DLD1 (cell line): ENCODE measurements at regions not wholly inside any gene's neighbourhood (a gene's known extent, or its start where the extent isn't known, plus 50 kb on each side); places are given as distances from the start of the nearest gene placed in this dataset.

Experiments used
- in situ Hi-C: cut with HindIII; loops from 2 replicates; pipeline ENCODE4 v1.10.0; 2017; ENCODE audit warnings: low sequenced_read_pairs

DNA sequence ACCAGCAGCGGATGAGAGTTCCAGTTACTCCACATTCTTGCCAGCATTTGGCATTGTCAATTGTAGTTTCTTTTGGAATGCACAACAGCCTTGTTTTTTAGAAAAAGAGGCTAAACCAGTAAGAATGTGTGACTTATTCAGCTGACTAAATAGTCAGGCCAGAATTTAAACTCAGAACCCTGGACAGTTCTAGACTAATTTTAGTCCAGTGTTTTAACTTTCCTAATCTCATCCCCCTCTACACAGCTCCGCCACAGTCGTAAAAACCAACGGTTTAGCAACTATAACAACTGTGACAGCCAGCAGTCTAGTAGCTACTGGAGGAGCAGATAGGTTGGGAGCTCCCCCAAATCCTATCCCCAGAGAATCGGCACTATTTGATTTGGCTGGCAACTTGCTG lies 103.7 kb downstream of the FOXD1 start:
- in situ Hi-C loops: loop anchor here (5.0 kb wide), 1 partner anchor 52 kb away; no protein-coding TSS in a partner anchor

DNA sequence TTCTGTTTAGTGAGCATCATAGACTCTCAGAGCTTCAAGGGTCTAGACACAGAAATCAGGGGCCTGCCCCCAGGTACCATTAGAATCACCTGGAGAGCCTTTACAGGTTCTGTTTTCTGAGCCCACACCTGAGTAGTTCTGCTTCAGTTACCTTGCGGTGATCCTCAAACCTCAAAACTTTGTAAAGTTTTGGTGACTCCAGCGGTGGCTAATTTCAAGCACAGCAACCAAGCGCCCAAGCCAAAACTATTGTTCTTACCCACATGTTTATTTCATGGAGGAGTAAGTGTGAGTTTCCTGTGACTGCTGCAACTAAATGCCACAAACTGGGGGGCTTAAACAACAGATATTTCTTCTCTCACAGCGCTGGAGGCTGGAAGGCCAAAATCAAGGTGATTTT lies 108.9 kb downstream of the FOXD1 start:
- in situ Hi-C loops: no loop called here

DNA sequence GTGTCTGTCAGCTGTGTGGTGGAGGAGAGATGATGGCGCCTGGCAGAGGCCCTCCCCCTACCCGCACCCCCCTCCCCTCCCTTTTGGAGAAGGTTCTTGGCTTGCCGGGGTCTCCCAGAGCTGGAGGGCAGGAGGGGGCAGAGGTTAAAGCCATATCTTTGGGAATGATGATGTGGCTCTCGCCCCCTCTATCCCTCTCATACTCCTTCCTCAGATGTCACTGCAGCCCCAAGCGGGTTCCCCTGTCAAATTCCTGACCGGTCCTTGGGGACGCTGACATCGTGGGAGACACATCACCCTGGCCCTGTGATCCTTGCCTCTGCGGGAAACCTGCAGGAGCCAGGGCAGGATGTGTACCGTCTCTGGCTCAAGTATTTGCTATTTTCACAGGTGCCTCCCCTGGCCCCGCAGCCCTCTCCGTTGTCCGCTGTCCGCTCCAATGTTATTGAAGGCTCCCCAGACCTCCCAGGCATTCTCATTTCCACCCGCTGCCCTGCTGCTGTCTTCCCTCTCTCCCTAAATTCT lies 109.5 kb downstream of the FOXD1 start:
- in situ Hi-C loops: no loop called here

- in situ Hi-C loops: no loop called here
These were observed 110.1 kb downstream of the FOXD1 start for GRCh38 chr5:73338256-73339050.

GRCh38 chr5:73337586-73338255 lies 110.9 kb downstream of the FOXD1 start:
- in situ Hi-C loops: no loop called here

DNA sequence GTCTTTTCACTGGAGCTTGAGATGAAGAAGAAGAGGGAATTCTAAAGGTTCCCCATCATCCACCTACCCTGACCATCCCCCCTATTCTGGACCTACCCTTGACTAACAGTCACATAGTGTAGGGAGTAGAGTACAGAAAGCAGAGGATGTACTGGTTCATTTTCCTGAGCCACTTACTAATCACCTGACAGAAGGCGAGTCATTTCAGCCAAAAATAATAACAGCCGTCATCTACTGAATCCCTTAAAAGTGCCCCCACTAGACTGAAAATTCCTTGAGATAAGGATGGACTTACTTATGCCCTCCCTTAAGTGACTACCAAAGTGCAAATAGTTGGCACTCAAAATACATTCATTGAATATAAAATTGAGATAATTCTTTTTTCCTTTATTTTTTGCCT lies 112.2 kb downstream of the FOXD1 start:
- in situ Hi-C loops: no loop called here

DNA sequence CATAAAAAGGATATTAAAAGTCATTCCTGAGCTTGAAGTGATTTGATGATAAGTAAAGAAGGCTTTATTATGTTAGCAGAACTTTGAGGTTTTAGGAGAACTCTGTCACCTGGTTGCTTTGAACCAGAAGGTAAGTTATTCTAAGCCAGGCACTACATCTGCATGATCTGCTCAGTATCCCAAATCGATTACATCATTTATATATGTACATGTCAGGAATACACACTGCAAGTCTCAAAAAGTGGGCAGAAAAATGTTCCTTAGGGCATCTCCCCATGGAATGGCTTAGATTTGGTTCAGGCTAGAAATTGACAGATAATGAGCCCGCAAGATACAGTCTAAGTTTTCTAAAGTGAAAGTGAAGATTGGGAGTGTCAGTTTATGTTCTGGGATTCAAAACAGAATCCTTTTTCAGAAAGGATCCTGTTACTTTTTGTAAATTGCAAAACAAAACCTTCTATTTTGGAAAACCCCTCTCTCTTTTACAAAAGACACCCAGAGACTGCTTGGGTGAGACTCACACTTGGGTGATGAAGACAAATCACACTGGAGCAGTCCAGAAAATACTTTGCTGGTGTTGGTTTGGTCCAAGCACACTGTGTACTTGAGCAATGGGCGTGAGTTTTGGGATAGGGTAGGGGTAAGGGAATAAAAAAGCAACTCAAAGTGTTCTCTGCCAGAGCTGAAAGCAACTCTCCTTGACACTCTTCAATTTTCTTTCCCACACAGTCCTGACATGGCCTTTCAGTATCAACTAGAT lies 114.5 kb downstream of the FOXD1 start:
- in situ Hi-C loops: no loop called here

- in situ Hi-C loops: no loop called here
These were observed 118.0 kb downstream of the FOXD1 start for GRCh38 chr5:73330613-73331012.

- in situ Hi-C loops: no loop called here
These were observed 119.9 kb downstream of the FOXD1 start for GRCh38 chr5:73328640-73329039.

- in situ Hi-C loops: no loop called here
These were observed 120.6 kb downstream of the FOXD1 start for GRCh38 chr5:73327908-73328455.

DNA sequence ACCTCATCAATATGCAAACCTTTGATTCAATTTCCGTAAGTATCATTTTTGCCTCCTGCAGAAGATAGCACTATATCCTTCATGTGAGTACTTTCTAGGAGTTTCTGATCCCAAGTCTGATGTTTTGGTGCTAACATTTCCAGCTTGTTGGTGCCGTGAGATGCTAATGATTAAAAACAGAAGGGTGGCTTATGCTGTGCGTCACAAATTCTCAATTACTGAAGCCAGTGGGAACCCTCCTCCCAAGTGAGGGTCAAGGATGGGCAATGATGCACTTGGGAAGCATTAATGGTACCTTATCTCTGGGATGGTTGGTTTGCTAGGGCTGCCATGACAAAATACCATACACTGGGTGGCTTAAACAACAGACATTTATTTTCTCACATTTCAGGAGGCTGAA lies 123.0 kb downstream of the FOXD1 start:
- in situ Hi-C loops: no loop called here

GRCh38 chr5:73323466-73323865 lies 125.1 kb downstream of the FOXD1 start:
- in situ Hi-C loops: no loop called here

DNA sequence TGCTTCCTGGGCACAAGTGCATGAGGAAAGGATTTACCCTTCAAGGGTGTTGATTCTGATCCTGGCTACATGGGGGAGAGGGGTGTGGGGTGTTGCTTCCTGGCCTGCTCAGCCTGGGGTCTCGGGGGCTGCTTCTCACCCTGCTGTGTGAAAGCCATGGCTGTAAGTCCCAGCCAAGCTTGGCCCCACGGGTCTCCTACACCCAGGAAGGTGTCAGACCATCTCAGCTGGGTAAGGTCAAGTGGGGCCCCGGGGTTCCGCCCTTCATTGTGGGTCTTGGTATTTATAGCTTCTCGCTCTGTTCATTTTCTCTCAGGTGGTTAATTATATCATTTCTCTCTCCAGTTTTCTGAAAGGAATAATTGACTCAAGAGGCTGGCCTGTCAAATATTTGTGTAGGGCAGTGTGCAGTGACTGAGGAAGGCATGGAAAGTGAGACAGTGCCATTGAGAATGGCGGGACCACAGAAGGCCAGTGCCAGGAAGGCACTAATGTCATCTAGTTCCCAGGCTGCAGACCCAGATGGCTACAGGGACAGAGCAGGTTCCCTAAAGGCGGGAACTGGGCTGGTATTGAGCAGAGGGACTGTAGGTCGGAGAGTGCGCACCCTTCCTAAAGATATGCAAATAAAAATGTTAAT lies 126.0 kb downstream of the FOXD1 start:
- in situ Hi-C loops: no loop called here

- in situ Hi-C loops: no loop called here
These were observed 126.7 kb downstream of the FOXD1 start for GRCh38 chr5:73321757-73322436.

- in situ Hi-C loops: no loop called here
These were observed 129.5 kb downstream of the FOXD1 start for GRCh38 chr5:73319036-73319435.

GRCh38 chr5:73318308-73318719 lies 130.3 kb downstream of the FOXD1 start:
- in situ Hi-C loops: no loop called here

GRCh38 chr5:73317523-73317922 lies 131.1 kb downstream of the FOXD1 start:
- in situ Hi-C loops: no loop called here

DNA sequence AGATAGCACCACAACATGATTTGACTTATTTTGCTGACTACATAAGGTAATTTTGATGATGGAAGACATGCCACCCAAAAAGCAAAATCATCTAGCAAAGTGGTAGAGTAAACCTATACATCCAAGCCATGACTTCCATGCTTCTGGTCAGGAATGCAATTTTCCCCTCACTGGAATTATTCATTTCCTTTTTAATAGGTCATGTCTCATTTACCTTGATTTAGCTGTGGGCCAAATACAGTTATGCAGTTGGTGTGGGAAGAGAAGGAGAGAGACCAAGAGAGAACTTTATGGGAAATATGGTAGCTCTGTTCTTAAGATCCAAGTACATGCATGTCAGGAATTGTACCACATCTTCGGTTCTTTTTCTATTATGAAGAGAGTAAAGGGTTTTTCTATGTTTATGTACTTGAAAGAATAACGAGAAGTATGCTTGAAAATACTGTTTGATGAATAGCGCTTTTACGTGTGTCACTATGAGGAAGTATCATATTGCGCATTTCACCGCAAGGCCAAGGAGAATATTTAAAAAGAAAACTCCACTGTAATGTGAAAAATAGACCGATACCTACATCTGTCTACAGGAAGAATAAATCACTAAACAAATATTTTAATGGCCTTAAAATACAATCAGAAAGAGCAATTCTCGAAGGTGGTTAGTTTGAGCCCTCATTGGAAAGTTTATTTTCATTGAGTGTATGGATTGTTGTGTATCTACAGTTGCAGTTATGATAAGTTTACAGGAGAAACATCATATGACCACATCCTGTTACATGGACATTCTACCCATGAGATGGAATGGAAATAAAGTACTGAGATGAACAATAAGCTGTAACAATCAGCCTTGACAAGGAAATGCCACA lies 134.0 kb downstream of the FOXD1 start:
- in situ Hi-C loops: no loop called here

GRCh38 chr5:73312872-73313510 lies 135.6 kb downstream of the FOXD1 start:
- in situ Hi-C loops: no loop called here
